ENCODE measurements at regions not wholly inside any gene's neighbourhood (a gene's known extent, or its start where the extent isn't known, plus 50 kb on each side); places are given as distances from the start of the nearest gene placed in this dataset.

GRCh38 chr2:63660060-63660459 lies 71.3 kb downstream of the MDH1 start:
- TF ChIP-seq CTCF (conservative IDR thresholded peaks at IDR 0.05) (no peak), ZFX (IDR thresholded peaks at IDR 0.05) (no peak)

Measured in C4-2B (cell line).